Natural killer cell (primary cell): ENCODE measurements at regions not wholly inside any gene's neighbourhood (a gene's known extent, or its start where the extent isn't known, plus 50 kb on each side); places are given as distances from the start of the nearest gene placed in this dataset.

ENCODE experiments used
- ATAC-seq, 3 donors: fragments of 150-1000 bp in 2 of 3; fragments of 200-7000 bp in 1 of 3; cut with Tn5 transposase; 1 replicate in 1 of 3; 2 replicates in 2 of 3; pipeline ENCODE4 v1.10.0; 2021; ENCODE audit warnings: mild to moderate bottlenecking in 2 of 3, moderate library complexity in 2 of 3
- DNase-seq, 2 donors: peaks; one replicate each; pipeline versions ENCODE4 v3.0.0 to v3.0.0-alpha.2; 2013 to 2021; ENCODE audit warnings: mixed read lengths in 1 of 2
- H3K27ac ChIP-seq: one replicate; pipeline ENCODE4 v1.5.1; 2013; ENCODE audit warnings: mild to moderate bottlenecking, low read length
- H3K27me3 ChIP-seq: one replicate; pipeline ENCODE4 v1.6.1; 2013; ENCODE audit warnings: low read length; ENCODE audit not compliant: control insufficient read depth, insufficient read depth
- H3K36me3 ChIP-seq: one replicate; pipeline ENCODE4 v1.6.1; 2013; ENCODE audit warnings: low read length; ENCODE audit not compliant: control insufficient read depth, insufficient read depth
- H3K4me1 ChIP-seq: one replicate; pipeline ENCODE4 v1.6.1; 2013; ENCODE audit warnings: low read length; ENCODE audit not compliant: control insufficient read depth, insufficient read depth
- H3K4me3 ChIP-seq: one replicate; pipeline ENCODE4 v1.5.1; 2013; ENCODE audit warnings: low read length
- H3K9me3 ChIP-seq: one replicate; pipeline ENCODE4 v1.6.1; 2013; ENCODE audit warnings: low read length; ENCODE audit not compliant: control insufficient read depth, insufficient read depth
- H3K27ac Mint-ChIP-seq, 2 donors: one replicate each; pipeline ENCODE4 v1.8.0; 2022; ENCODE audit warnings: mild to moderate bottlenecking in 2 of 2, mixed read lengths in 2 of 2, moderate library complexity in 1 of 2
- H3K27me3 Mint-ChIP-seq, 2 donors: one replicate each; pipeline ENCODE4 v1.8.0; 2022; ENCODE audit warnings: low read depth in 2 of 2, mixed read lengths in 2 of 2
- H3K36me3 Mint-ChIP-seq: one replicate; pipeline ENCODE4 v1.8.0; 2022; ENCODE audit warnings: mixed read lengths
- H3K4me1 Mint-ChIP-seq, 2 donors: one replicate each; pipeline ENCODE4 v1.8.0; 2022; ENCODE audit warnings: mixed read lengths in 2 of 2
- H3K4me3 Mint-ChIP-seq: one replicate; pipeline ENCODE4 v1.8.0; 2022; ENCODE audit warnings: mild to moderate bottlenecking, moderate library complexity, mixed read lengths
- H3K9me3 Mint-ChIP-seq, 2 donors: one replicate each; pipeline ENCODE4 v1.8.0; 2022; ENCODE audit warnings: mixed read lengths in 2 of 2
- WGBS: methylation state at CpG from one replicate; pipeline ENCODE4 v1.1.7; 2013; ENCODE audit warnings: missing lambda C conversion rate; ENCODE audit not compliant: insufficient coverage; 5-methylcytosine and 5-hydroxymethylcytosine counted together
- intact Hi-C: fragments of 100-400 bp; cut with micrococcal nuclease; formaldehyde crosslinking; loops from one replicate; pipeline ENCODE4 v1.14.2; 2022
- TF ChIP-seq, protein P1 (sequence below): fragments of 200-600 bp; IDR thresholded peaks from one replicate; pipeline ENCODE4 v1.8.0; 2022; ENCODE audit warnings: antibody characterized with exemption

DNA sequence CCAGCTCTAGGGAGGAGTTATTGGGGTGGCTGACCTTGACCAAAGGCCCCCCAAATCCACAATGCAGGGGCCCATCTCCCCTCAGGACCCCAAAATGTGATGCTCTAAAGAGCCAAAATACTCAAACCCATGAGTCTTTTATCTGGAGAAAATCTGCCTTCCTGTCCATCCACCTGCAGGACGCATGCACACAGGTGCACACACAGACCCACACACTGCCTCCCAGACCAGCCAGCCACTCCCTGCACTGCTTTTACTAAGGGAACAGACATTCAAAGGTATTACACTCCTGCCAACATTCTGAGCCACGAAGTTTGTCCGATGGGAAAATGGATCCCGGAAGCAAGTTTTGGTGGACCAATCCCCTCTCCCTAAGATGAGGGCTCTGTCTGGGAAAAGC, 76.1 kb upstream of the CDH5 start:
- Mint-ChIP-seq H3K27me3 (peaks cover 7 to 20% of the 10 kb centered on the region in 2 donors), H3K36me3 (no peaks in the 10 kb centered on the region), H3K27ac (no peak overlapping the region), H3K4me3 (no peak overlapping the region), H3K9me3 (no peaks in the 10 kb centered on the region), H3K4me1 (no peaks in the 10 kb centered on the region)
- Histone ChIP-seq H3K4me1 (no peaks in the 10 kb centered on the region), H3K27me3 (no peaks in the 10 kb centered on the region), H3K4me3 (no peak overlapping the region), H3K36me3 (no peaks in the 10 kb centered on the region), H3K9me3 (no peaks in the 10 kb centered on the region), H3K27ac (no peak overlapping the region)
- TF ChIP-seq, protein P1, sequence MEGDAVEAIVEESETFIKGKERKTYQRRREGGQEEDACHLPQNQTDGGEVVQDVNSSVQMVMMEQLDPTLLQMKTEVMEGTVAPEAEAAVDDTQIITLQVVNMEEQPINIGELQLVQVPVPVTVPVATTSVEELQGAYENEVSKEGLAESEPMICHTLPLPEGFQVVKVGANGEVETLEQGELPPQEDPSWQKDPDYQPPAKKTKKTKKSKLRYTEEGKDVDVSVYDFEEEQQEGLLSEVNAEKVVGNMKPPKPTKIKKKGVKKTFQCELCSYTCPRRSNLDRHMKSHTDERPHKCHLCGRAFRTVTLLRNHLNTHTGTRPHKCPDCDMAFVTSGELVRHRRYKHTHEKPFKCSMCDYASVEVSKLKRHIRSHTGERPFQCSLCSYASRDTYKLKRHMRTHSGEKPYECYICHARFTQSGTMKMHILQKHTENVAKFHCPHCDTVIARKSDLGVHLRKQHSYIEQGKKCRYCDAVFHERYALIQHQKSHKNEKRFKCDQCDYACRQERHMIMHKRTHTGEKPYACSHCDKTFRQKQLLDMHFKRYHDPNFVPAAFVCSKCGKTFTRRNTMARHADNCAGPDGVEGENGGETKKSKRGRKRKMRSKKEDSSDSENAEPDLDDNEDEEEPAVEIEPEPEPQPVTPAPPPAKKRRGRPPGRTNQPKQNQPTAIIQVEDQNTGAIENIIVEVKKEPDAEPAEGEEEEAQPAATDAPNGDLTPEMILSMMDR, result no peak
- intact Hi-C loops, result no loop called here
- WGBS, result 93% methylated on average over 4 of the region's 4 CpGs
- DNase-seq (peak in 1 of 2 donors; percentile 4), ATAC-seq (no peak)

DNA sequence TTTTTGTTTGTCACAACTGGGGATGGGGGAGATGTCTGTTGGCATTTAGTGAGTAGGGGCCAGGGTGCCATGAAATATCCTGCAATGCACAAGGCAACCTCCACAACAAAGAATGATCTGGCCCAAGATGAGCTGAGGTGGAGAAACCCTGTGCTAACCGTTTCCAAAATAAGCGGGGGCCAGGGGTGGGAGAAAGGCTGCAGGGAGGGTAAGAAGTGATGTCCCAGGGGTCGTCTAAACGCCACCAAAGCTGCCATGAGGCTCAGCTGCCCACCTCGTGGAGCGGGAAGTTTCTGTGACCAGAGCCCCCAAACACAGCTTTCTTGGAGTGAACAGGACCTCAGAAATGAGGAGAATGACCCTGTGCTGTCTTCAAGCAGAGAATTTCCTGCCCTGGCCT, 76.5 kb upstream of the CDH5 start:
- TF ChIP-seq, protein P1, result no peak
- Histone ChIP-seq H3K36me3 (no peaks in the 10 kb centered on the region), H3K4me3 (no peak overlapping the region), H3K9me3 (no peaks in the 10 kb centered on the region), H3K4me1 (no peaks in the 10 kb centered on the region), H3K27me3 (no peaks in the 10 kb centered on the region), H3K27ac (no peak overlapping the region)
- intact Hi-C loops, result no loop called here
- no peak for ATAC-seq
- Mint-ChIP-seq H3K36me3 (no peaks in the 10 kb centered on the region), H3K4me1 (no peaks in the 10 kb centered on the region), H3K27me3 (peaks cover 7 to 20% of the 10 kb centered on the region in 2 donors), H3K27ac (no peak overlapping the region), H3K9me3 (no peaks in the 10 kb centered on the region), H3K4me3 (no peak overlapping the region)
- no peak for DNase-seq
- WGBS, result 71% methylated on average over 6 of the region's 6 CpGs

DNA sequence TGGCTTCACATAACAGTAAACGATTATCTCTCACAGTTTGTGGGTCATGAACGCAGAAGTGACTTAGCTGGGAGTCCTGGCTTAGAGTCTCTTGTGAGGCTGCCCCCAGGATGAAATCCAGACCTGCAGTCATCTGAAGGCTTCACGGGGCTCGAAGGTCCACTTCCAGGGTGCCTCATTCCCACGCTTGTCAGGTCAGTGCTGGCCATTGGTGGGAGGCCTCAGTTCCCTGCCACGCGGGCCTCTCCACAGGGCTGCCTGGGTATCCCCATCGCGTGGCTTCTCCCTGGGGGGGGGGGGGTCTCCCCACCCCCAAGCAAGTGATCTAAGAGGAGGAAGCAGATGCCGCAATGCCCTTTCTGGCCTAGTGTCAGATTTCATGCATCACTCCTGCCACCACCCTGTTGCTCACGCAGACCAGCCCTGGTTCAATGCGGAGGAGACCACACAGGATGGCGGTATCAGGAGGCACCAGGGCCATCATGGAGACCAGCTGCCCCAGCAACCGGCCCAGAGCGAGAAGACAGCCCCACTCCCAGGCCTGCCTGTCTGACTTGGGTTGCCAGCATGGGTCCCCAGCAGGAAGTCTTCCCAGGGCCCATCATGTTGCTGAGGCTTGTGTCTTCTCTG, 77.3 kb upstream of the CDH5 start:
- intact Hi-C loops, result no loop called here
- Histone ChIP-seq H3K36me3 (no peaks in the 10 kb centered on the region), H3K9me3 (no peaks in the 10 kb centered on the region), H3K4me1 (no peaks in the 10 kb centered on the region), H3K27me3 (no peaks in the 10 kb centered on the region), H3K4me3 (no peak overlapping the region), H3K27ac (no peak overlapping the region)
- H3K9me3 Mint-ChIP-seq, result no peaks in the 10 kb centered on the region
- no peak overlapping the region for H3K27ac Mint-ChIP-seq
- H3K27me3 Mint-ChIP-seq, result peaks cover 7 to 20% of the 10 kb centered on the region in 2 donors
- no peak overlapping the region for H3K4me3 Mint-ChIP-seq
- no peak for ATAC-seq
- WGBS, result 92% methylated on average over 15 of the region's 15 CpGs
- peak in 1 of 2 donors; percentile 12 for DNase-seq
- TF ChIP-seq, protein P1, result no peak
- H3K36me3 Mint-ChIP-seq, result no peaks in the 10 kb centered on the region
- H3K4me1 Mint-ChIP-seq, result no peaks in the 10 kb centered on the region

GRCh38 chr16:66287926-66288325, 78.6 kb upstream of the CDH5 start:
- no peak overlapping the region for H3K27ac Mint-ChIP-seq
- WGBS, result 84% methylated on average over 2 of the region's 2 CpGs
- no peak overlapping the region for H3K4me3 Mint-ChIP-seq
- Histone ChIP-seq H3K36me3 (no peaks in the 10 kb centered on the region), H3K27me3 (no peaks in the 10 kb centered on the region), H3K4me1 (no peaks in the 10 kb centered on the region), H3K9me3 (no peaks in the 10 kb centered on the region), H3K27ac (no peak overlapping the region), H3K4me3 (no peak overlapping the region)
- intact Hi-C loops, result no loop called here
- no peaks in the 10 kb centered on the region for H3K4me1 Mint-ChIP-seq
- ATAC-seq (no peak), DNase-seq (peak in 1 of 2 donors; percentile 5)
- TF ChIP-seq, protein P1, result no peak
- no peaks in the 10 kb centered on the region for H3K36me3 Mint-ChIP-seq
- peaks cover 3 to 12% of the 10 kb centered on the region in 2 donors for H3K27me3 Mint-ChIP-seq
- H3K9me3 Mint-ChIP-seq, result no peaks in the 10 kb centered on the region
